GM19452 (cell line): ENCODE measurements at regions not wholly inside any gene's neighbourhood (a gene's known extent, or its start where the extent isn't known, plus 50 kb on each side); places are given as distances from the start of the nearest gene placed in this dataset.
A peak's percentile ranks its signal among the peaks of the same experiment; 100 is the strongest.

Experiments
- ATAC-seq: cut with Tn5 transposase; IDR thresholded peaks from one replicate; pipeline ENCODE4 v1.9.1; 2021; ENCODE audit not compliant: unreplicated experiment

DNA sequence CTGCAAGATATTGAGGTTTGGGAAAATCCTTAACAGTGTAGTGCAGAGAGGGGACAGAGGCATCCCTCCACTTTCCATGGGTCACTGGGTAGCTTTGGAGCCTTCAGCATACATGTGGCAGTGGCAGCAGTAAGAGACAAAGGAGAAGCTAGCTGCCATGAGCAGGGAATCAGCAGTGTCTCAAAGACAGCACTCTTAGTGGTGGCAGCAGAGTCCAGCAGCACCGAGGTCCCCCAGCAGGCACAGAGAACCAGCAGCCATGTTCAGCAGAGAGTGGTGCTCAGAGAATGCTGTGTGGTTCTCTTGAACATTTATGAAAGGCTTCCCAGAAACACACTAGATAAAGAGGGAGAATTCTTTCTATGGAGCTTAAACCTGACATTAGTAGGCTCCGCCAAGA is 308.5 kb downstream of the CENPC start:
- no peak for ATAC-seq

DNA sequence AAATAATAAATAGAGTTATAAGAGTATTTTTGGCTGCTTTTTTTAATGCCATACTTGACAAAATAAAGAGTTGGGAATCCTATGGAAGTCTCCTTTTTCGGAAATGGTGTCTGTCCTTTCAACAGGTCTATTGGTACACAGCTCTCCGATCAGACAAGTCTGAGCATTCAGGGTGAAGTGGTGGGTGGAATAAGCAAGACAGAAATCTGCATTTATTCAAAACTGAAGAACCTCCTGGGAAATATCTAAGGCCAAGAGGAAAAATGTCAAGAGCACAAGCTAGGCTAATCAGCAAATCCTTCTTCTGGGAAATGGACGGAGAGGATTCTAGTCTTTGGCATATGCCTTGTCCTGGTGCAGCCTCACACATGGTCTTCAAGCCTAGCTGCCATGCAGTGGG is 309.0 kb downstream of the CENPC start:
- no peak for ATAC-seq

DNA sequence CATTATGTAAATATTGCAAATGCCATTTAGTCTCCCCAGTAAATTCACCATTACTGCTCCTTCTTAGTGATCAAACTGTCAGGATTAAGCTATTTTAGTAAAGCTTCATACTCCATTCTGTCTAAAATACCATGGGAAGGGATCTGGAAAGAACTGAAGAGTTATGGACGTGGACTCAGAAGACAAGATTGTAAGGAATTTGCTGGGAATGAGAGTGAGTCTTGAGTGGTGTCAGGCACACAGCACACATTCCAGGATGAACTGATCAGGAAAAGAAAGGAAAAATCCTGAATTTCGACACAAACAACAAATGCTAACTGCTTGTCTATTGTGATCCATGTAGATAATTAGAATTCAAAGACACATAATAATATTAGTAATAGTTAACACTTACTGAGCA is 311.0 kb downstream of the CENPC start:
- ATAC-seq: no peak

DNA sequence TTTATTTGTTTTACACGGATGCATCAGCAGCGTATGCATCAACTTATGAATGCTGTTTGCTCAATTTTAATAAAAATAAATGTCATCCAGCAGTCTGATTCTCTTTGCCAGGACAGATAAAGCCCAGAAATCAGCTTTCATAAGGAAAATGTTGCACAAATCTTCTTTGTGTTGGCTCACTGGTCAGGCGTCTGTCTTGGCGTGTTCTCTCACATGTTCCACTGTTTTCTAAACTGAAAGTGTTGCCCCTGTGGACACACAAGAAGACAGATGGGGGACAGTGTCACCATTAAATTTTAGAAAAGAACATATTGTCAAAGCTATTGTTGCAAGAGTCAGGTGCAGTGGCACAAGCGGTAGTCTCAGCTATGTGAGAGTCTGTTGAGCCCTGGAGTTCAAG is 316.2 kb downstream of the CENPC start:
- no peak for ATAC-seq

DNA sequence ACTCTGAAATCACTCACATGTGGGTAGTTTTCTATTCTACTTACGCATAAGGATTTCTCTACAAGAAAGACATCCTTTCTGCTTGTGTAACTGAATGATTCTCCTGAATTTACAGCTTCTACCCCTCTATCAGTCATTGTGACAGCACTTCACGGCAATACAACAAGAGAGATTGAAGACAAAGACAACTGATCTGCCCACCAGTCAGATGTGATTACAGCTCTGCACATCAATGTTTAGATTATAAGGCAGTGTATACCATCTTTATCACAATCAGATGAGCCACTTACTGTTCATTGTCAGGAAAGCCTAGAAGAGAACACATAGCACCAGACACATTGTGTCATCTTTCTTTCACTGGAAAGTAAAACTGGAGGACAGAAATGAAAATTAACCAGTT is 324.4 kb downstream of the CENPC start:
- ATAC-seq: no peak

DNA sequence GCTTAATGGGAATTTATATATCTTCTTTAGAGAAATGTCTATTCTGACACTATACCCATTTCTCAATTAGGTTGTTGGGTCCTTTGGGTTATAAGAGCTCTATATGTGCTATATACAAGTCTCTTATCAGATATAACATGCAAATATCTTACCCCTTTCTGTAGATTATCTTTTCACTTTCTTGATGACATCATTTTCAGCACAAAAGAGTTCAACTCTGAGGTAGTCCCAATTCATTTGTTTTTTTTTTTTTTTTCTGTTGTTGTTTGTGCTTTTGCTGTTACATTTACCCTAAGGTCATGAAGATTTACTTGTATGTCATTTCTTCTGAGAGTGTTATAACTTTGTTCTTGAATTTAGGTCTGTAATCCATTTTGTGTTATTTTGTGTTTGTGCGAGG is 326.4 kb downstream of the CENPC start:
- ATAC-seq: no peak

DNA sequence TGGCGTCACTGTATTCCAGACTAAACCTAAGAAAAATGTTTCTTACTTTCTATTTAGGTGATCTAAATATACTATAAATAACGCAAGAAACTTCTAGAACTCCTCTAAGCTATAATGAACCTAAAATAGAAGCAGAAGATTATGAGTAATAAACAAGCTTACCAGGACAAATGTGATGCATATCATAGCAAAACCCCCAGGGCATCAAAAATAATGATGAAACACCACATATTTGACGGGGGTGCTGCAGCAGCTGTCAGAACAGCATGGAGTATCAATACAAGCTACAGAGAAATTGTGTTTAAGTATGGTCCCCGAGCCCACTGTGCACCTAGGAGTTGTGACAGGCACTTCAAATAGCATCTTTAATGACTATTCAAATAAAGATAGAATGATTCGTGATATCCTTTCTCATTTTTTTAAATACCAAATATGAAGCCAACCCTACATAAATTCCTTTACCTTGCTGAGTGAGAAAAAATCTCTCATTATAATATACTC is 337.3 kb downstream of the CENPC start:
- no peak for ATAC-seq

DNA sequence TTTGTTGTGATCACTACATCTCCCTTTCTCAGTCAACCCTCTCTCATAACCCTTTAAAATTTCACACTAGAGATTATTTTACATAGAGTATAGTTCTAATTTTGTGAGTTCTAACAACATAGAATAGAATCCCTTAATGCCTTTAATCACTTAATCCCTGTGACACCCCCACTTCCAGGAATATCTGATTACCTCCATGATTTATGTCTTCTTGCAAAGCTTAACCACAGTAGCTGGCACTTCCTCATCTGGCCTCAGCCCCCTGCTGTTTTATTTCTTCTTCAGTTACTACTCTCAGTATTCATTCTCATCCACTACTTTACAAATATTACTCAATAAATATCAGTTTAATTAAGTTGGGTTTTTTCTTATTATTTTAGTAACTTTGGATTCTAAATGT is 340.9 kb downstream of the CENPC start:
- no peak for ATAC-seq

DNA sequence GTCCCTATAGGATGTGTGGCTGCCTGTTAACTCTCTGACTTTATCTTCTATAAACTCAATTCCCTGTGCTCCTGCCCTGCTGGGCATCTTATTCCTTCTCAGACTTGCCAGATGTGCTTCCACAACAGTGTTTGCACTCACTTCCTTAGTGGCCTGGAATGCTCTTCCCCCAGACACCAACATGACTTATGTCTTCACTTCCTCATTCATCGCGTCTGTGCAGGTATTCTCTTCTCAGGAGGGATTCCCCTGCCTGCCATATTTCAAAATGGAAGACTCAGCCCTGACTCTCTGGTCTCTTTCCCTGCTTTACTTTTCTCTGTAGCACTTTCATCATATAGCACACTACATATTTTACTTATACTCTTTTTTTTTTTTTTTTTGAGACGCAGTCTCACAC is 344.0 kb downstream of the CENPC start:
- no peak for ATAC-seq

DNA sequence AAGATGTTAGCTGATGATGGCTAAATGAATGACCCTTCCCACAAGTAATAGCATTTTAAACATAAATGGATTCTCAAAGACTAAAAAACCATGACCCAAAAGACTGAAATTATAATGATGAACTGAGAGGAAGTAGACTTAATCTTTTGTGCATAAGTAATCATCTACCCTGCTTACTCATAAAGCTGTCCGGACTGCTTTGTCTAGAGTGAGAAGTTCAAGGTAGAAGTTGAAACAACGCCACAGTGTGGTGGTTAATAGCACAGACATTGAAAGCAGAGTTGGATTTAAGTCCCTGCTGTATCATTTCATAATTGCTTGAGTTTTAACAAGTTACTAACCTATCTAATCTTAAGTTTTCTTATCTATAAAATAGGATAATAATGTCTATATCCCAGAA is 346.6 kb downstream of the CENPC start:
- no peak for ATAC-seq

DNA sequence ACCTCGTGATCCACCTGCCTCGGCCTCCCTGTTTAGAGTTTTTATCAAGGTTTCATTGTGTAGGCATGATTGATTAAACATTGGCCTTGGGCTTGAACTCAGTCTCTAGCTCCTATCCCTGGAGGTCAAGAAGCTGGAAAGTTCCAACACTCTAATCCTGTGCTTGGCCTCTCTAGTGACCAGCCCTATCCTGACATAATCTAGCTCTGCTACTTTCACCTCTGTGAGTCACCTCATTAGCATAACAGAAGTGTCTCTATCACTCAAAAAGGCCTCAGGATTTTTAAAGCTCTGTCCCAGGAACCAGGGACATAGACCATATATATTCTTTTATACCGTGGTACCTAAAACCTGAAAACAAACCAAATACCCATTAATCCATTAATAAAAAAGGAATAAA is 377.5 kb downstream of the CENPC start:
- no peak for ATAC-seq

DNA sequence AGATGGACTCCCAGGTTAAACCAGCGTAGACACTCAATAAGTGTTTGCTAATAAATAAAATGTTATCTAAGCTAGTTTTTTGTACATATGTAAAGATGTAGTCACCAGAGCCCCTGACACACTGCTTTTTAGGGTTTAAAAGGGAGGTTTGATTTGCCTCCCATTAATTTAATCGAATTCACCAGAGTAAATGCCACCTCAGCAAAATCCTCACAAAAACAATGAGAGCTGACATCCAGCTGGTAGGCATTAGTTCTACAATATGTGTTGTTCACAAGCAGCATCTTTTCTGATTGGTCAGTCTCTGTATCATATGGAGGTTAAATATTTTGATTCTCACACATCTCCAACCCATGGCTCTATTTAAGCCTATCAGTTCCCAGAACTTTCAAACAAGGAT is 382.6 kb downstream of the CENPC start:
- ATAC-seq: no peak

DNA sequence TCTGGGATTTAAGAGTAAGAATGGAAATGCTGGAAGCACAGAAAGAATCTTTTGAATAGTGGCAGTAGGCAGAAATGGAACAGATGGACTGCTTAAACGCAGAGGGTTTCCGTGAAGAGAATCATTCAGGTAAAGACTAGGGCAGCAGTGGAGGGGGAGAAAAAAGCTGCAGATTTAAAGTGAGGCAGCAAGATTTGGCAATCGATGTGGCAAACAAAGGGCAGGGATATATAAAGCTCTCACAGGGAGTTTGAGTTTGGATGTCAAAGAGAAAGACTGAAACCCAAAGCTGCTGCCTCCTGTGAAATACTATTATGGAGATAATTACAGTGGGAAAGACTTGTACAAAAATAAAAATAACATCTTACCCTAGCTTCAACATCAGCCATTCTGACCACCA is 384.0 kb downstream of the CENPC start:
- no peak for ATAC-seq

DNA sequence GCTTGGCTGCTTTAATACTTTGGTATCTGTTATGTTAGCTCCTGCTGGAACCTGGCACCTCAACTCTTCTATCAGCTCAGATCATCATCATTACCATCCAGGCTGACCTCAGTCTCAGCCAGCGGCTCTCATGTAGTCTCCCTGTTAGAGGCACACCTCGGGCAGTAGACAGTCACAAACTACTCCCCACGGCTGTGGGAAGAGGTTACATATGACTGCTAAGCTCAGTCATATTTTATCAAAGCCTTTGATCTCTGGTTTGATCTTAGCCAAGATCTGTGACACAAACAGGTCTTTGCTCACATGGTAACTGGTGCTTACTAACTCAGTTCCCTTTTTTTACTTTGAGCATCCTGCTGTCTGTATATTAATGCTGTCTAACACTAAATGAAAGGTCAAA is 384.9 kb downstream of the CENPC start:
- ATAC-seq: no peak

DNA sequence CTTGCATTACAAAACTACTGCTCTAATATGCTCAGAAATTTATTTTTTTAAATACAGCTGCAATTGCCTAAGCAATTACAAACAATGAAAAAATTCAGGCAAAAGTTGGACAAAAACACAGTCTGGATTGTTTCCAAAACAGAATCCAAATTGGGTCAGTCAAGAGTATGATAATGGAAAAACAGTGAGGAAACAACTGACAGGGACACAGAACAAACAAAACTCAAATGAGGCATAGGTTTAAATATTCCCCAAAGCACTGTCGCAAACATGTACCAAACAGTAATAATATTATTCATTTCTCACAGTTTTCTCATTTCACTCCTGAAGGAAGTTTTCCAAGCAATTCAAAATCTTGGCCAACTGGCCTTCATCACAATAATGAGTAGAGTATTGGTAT is 386.6 kb downstream of the CENPC start:
- ATAC-seq: no peak

DNA sequence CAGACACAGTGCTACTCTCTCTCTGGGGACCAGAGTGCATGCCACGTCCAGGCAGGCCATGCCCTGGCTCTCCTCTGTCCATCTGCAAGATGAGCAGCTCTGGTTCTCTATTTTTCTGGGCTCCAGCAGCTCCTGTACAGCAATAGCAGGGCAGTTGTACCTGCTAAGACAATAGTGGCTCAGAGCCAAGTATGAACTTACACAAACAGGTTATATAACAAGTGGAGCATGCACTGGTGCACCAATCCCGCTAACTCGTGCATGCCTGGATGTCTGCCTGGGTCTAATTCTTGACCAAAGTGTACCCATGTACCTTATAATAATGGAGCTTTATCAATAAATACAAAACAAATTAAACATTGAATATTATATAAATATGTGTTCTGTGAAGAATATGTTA is 392.3 kb downstream of the CENPC start:
- ATAC-seq: no peak

DNA sequence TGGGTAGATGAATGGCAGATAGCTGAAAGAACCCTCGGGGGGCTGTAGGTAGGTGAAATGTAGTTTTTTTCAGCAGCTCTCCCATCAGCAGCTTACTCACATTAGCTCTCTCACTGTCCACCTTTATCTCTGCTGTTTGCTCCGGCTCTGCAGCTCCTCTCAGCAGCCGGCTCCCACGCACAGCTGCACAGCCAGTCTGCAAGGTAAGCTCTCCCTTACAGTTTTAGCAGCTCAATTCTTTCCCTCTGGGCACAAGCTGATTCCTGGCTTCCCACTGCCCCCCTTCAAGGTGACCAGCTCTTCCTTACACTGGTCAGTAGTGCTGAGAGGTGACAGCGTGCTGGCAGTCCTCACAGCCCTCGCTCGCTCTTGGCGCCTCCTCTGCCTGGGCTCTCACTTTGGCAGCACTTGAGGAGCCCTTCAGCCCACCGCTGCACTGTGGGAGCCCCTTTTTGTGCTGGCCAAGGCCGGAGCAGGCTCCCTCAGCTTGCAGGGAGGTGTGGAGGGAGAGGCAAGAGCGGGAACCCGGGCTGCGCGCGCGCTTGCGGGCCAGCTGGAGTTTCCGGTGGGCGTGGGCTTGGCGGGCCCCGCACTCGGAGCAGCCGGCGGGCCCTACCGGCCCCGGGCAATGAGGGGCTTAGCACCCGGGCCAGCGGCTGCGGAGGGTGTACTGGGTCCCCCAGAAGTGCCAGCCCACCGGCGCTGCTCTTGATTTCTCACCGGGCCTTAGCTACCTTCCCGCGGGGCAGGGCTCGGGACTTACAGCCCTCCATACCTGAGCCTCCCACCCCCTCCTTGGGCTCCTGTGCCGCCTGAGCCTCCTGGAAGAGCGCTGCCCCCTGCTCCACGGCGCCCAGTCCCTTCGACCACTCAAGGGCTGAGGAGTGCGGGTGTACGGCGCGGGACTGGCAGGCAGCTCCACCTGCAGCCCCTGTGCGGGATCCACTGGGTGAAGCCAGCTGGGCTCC is 393.6 kb downstream of the CENPC start:
- no peak for ATAC-seq

DNA sequence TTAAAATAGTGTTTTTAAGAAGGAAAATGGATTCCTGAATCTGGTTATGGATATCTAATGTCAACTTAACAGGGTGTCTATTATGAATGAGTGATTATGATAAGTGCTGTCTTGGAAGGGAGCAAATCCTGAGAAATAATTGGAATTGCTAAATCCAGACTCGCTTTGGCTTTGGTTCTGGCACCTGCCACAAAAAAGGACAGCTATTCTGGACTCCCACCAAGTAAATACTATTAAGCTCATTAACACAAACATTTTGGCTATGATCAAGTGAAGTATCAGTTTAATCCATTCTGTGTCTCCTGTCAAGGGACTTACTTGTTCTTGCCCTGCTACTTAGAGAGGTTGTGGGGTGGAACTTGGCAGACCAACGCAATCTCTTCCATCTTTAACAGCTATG is 403.7 kb downstream of the CENPC start:
- ATAC-seq: no peak

DNA sequence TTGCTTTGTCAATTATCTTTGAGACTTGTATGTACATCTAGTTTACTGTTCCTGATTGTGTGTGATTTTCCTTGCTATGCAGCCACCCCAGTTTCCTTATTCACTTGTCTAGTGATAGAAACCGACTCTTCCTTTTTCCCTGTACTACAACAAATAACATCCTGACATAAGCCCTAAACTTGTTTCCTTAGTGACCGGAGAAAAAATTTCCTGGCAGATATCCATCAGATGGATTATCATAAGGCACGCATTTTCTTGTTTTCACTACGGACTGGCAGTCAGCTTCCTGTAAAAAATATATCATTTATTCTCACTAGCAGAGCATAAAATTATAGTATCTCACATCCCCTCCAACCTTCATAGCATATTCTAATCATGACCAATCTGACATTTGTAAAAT is 410.7 kb downstream of the CENPC start:
- no peak for ATAC-seq

DNA sequence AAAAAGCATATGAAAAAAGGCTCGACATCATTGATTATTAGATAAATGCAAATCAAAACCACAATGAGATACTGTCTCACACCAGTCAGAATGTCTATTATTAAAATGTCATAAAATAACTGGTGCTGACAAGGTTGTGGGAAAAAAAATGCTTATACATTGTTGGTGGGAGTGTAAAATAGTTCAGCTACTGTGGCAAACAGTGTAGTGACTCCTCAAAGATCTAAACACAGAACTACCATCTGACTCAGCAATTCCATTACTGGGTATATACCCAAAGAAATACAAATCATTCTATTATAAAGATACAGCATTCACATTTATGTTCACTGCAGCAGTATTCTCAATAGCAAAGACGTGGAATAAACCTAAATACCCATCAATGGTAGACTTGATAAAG is 412.1 kb downstream of the CENPC start:
- ATAC-seq: no peak

DNA sequence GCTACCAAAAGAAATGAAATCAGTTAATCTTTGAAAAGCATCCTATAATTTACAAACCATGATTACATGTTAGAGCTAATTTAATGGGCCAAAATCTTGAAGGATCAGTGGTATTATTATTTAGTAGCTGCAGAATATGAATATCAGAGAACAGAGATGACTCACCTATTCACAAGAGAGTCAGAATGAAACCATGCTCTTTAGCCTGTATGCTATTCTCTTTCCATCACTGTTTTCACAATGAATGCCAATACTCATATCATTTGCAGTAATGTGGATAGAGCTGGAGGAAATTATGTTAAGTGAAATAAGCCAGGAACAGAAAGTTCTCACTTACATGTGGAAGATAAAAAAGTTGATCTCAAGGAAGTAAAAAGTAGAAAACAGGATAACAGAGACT is 414.1 kb downstream of the CENPC start:
- ATAC-seq: peak; percentile 86

DNA sequence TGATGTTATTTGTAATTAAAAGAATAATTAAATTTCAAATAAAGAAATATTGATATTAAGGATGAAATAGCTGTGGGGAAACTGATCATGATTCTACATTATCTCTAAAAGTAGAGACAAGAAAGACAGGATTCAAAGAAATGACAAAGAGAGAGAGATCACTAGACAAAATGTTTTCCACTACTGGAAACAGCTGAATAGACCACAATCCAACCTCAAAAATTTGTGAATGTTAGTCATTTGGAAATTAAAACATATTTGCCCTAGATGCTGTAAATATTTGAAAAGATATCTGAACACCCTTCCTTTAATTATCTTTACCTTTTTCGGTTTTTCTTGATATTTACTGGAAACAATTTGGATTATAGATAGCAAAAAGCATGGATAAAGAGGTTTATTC is 414.9 kb downstream of the CENPC start:
- no peak for ATAC-seq

DNA sequence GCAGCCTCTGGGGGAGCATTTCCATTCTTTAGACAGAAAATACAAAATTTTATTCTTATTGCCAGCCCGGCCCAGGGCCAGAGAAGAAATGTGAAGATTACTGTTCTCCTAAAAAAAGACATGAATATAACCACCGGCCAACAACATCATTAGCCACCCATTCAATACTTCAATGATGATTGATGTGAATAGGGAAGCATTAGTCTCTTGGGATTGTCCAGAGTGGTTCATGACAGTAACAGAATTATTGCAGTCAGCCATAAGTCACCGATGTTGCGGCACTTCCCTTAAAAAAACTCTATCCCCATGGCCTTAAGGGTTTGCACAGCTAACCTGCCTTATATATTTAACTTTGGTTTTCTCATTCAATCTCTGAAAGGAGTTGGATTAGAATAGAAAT is 418.7 kb downstream of the CENPC start:
- ATAC-seq: no peak
